ENCODE measurements at regions not wholly inside any gene's neighbourhood (a gene's known extent, or its start where the extent isn't known, plus 50 kb on each side); places are given as distances from the start of the nearest gene placed in this dataset.

- no peaks in the 10 kb centered on the region for H3K27me3 ChIP-seq (replicated peaks; ENCODE audit: insufficient read depth, low read depth, low read length, poor library complexity)
- H3K9me3 ChIP-seq (ENCODE audit: low read depth, low read length, poor library complexity, severe bottlenecking): no peaks in the 10 kb centered on the region
- no peak overlapping the region for H3K4me3 ChIP-seq (ENCODE audit: low read depth, low read length, poor library complexity, severe bottlenecking)
- TF ChIP-seq CTCF (conservative IDR thresholded peaks at IDR 0.05; ENCODE audit: low read depth, low read length): no peak
- no peak for TF ChIP-seq EZH2 (IDR thresholded peaks at IDR 0.05; ENCODE audit: borderline replicate concordance, low read depth, low read length, poor library complexity, severe bottlenecking)
- ChIA-PET CTCF (no interaction called here), POLR2A (ENCODE audit: low non-redundant PET) (no interaction called here)
- BruUV-seq (replicated peaks): no TSS peak
- H3K4me1 ChIP-seq (ENCODE audit: insufficient read depth, low read length, poor library complexity, severe bottlenecking): peaks cover 22% of the 10 kb centered on the region
- no peaks in the 10 kb centered on the region for H3K36me3 ChIP-seq (ENCODE audit: insufficient read depth, low read length, poor library complexity, severe bottlenecking)
- H3K27ac ChIP-seq (ENCODE audit: low read depth, low read length, poor library complexity, severe bottlenecking): no peak overlapping the region
- DNase-seq (ENCODE audit: low spot score): no peak
- intact Hi-C loops (cut with micrococcal nuclease; ENCODE audit: unreplicated experiment): loop anchor here (5.0 kb wide), 1 partner anchor 867 kb away; no protein-coding TSS in a partner anchor
These were observed 163.3 kb upstream of the STARD13 start for GRCh38 chr13:33448889-33449288.

- no peak overlapping the region for H3K4me3 ChIP-seq (ENCODE audit: low read depth, low read length, poor library complexity, severe bottlenecking)
- ChIA-PET POLR2A (ENCODE audit: low non-redundant PET) (no interaction called here), CTCF (no interaction called here)
- no peaks in the 10 kb centered on the region for H3K27me3 ChIP-seq (replicated peaks; ENCODE audit: insufficient read depth, low read depth, low read length, poor library complexity)
- H3K36me3 ChIP-seq (ENCODE audit: insufficient read depth, low read length, poor library complexity, severe bottlenecking): no peaks in the 10 kb centered on the region
- no TSS peak for BruUV-seq (replicated peaks)
- TF ChIP-seq CTCF (conservative IDR thresholded peaks at IDR 0.05; ENCODE audit: low read depth, low read length): no peak
- no peak for TF ChIP-seq EZH2 (IDR thresholded peaks at IDR 0.05; ENCODE audit: borderline replicate concordance, low read depth, low read length, poor library complexity, severe bottlenecking)
- no peak overlapping the region for H3K27ac ChIP-seq (ENCODE audit: low read depth, low read length, poor library complexity, severe bottlenecking)
- peaks cover 15% of the 10 kb centered on the region for H3K4me1 ChIP-seq (ENCODE audit: insufficient read depth, low read length, poor library complexity, severe bottlenecking)
- intact Hi-C loops (cut with micrococcal nuclease; ENCODE audit: unreplicated experiment): no loop called here
- DNase-seq (ENCODE audit: low spot score): no peak
- no peaks in the 10 kb centered on the region for H3K9me3 ChIP-seq (ENCODE audit: low read depth, low read length, poor library complexity, severe bottlenecking)
These were observed 165.6 kb upstream of the STARD13 start for GRCh38 chr13:33450956-33451709.

GRCh38 chr13:33452873-33453517, 167.4 kb upstream of the STARD13 start:
- Histone ChIP-seq H3K27me3 (replicated peaks; ENCODE audit: insufficient read depth, low read depth, low read length, poor library complexity) (no peaks in the 10 kb centered on the region), H3K4me3 (ENCODE audit: low read depth, low read length, poor library complexity, severe bottlenecking) (no peak overlapping the region), H3K4me1 (ENCODE audit: insufficient read depth, low read length, poor library complexity, severe bottlenecking) (no peaks in the 10 kb centered on the region), H3K27ac (ENCODE audit: low read depth, low read length, poor library complexity, severe bottlenecking) (no peak overlapping the region), H3K9me3 (ENCODE audit: low read depth, low read length, poor library complexity, severe bottlenecking) (no peaks in the 10 kb centered on the region), H3K36me3 (ENCODE audit: insufficient read depth, low read length, poor library complexity, severe bottlenecking) (no peaks in the 10 kb centered on the region)
- intact Hi-C loops (cut with micrococcal nuclease; ENCODE audit: unreplicated experiment): no loop called here
- DNase-seq (ENCODE audit: low spot score): no peak
- no peak for TF ChIP-seq EZH2 (IDR thresholded peaks at IDR 0.05; ENCODE audit: borderline replicate concordance, low read depth, low read length, poor library complexity, severe bottlenecking)
- no peak for TF ChIP-seq CTCF (conservative IDR thresholded peaks at IDR 0.05; ENCODE audit: low read depth, low read length)
- no TSS peak for BruUV-seq (replicated peaks)
- POLR2A ChIA-PET (ENCODE audit: low non-redundant PET): no interaction called here
- CTCF ChIA-PET: no interaction called here
